ENCODE measurements at regions not wholly inside any gene's neighbourhood (a gene's known extent, or its start where the extent isn't known, plus 50 kb on each side); places are given as distances from the start of the nearest gene placed in this dataset.
"Not testable (repeated sequence)": the region's sequence is repeated elsewhere in the genome, so short reads cannot be mapped to it uniquely, and the experiment has no call there.

DNA sequence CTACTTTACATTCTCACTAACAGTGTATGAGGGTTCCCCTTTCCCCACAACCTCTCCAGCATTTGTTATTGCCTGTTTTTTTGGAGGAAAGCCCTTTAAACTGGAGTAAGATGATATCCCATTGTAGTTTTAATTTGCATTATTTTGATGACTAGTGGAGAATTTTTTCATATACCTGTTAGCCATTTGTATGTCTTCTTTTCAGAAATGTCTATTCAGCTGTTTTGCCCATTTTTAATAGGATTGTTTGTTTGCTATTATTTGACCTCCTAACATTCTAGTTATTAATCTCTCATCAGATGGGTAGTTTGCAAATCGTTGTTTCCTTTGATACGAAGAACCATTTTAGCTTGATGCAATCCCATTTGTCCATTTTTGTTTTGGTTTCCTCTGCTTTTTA, 165.0 kb downstream of the GLUL start:
- H4K5ac ChIP-seq (ENCODE audit: insufficient read length, low read depth, low read length), result no peak overlapping the region
- no peak overlapping the region for H2BK5ac ChIP-seq (ENCODE audit: insufficient read length, low read length)
- H2BK20ac ChIP-seq (ENCODE audit: low read depth, low read length, poor library complexity, severe bottlenecking), result no peak overlapping the region
- H3K79me2 ChIP-seq (ENCODE audit: insufficient read depth, low read length), result no peaks in the 10 kb centered on the region
- H3K14ac ChIP-seq (ENCODE audit: insufficient read depth, low read length), result no peak overlapping the region
- no peak overlapping the region for H3K18ac ChIP-seq (ENCODE audit: insufficient read length, low read depth, low read length)
- no peaks in the 10 kb centered on the region for H3K9me3 ChIP-seq (ENCODE audit: control insufficient read depth, low read depth, low read length)
- peaks cover 0 to 6% of the 10 kb centered on the region in 2 experiments; a peak in 2 of 5 replicates for H3K9me3 Mint-ChIP-seq
- no peak for DNase-seq
- no peak overlapping the region for H3K27ac ChIP-seq (ENCODE audit: insufficient read length, low read depth, low read length)
- no peak overlapping the region for H3T11ph ChIP-seq (ENCODE audit: low read length)
- H3K4me1 ChIP-seq (ENCODE audit: insufficient read depth, low read length), result peaks cover 3% of the 10 kb centered on the region; the same call in 1 of the 2 replicates
- H2BK120ac ChIP-seq (ENCODE audit: low read depth, low read length, poor library complexity, severe bottlenecking), result no peak overlapping the region
- no peaks in the 10 kb centered on the region for H3K27me3 ChIP-seq (ENCODE audit: insufficient read depth, low read length)
- no peak overlapping the region for H4K91ac ChIP-seq (ENCODE audit: insufficient read length, low read depth, low read length)
- no peak overlapping the region for H3K56ac ChIP-seq (ENCODE audit: insufficient read length, low read depth, low read length)
- no peak overlapping the region for H3K4me3 Mint-ChIP-seq
- no peak overlapping the region for H3K4ac ChIP-seq (ENCODE audit: low read depth, low read length)
- no peak overlapping the region for H2AK5ac ChIP-seq (ENCODE audit: insufficient read length, low read length)
- no peak overlapping the region for H2BK15ac ChIP-seq (ENCODE audit: low read depth, low read length)
- H3K27ac Mint-ChIP-seq, result no peak overlapping the region
- H3K9ac ChIP-seq (ENCODE audit: extremely low read depth, insufficient read length, low read length), result no peak overlapping the region
- no peaks in the 10 kb centered on the region for H3K23me2 ChIP-seq (ENCODE audit: insufficient read length, low read depth, low read length, poor library complexity, severe bottlenecking)
- H4K8ac ChIP-seq (replicated peaks; ENCODE audit: insufficient read length, low read depth, low read length), result no peak overlapping the region
- no peaks in the 10 kb centered on the region for H4K20me1 ChIP-seq (ENCODE audit: control insufficient read depth, insufficient read depth, insufficient read length)
- H3K79me1 ChIP-seq (ENCODE audit: insufficient read depth, low read depth, low read length, poor library complexity, severe bottlenecking), result no peaks in the 10 kb centered on the region
- WGBS (ENCODE audit: extremely low coverage, insufficient read length, low lambda C conversion rate), result no CpG with 5 or more reads among the region's 2 CpGs
- no peak for TF ChIP-seq CTCF (conservative IDR thresholded peaks at IDR 0.05)
- no peak overlapping the region for H2AFZ ChIP-seq (ENCODE audit: low read length)
- H3K4me2 ChIP-seq (ENCODE audit: insufficient read depth, insufficient read length, low read length), result no peak overlapping the region
- H3K27me3 Mint-ChIP-seq (ENCODE audit: low read depth), result no peaks in the 10 kb centered on the region; the same call in 1 of the 2 replicates
- peaks cover 0 to 2% (median 1%) of the 10 kb centered on the region in 3 experiments; a peak in 2 of 7 replicates for H3K36me3 Mint-ChIP-seq (ENCODE audit: insufficient read depth in 1 of 3, low read depth in 3 of 3)
- no peak overlapping the region for H2BK12ac ChIP-seq (ENCODE audit: insufficient read length, low read depth, low read length)
- peaks cover 14 to 15% of the 10 kb centered on the region in 2 experiments for H3K4me1 Mint-ChIP-seq
- no peak overlapping the region for H3K23ac ChIP-seq (ENCODE audit: insufficient read length, low read depth, low read length)

- H3K4me1 ChIP-seq (ENCODE audit: insufficient read depth, low read length); H3K27me3 Mint-ChIP-seq (ENCODE audit: low read depth); H4K20me1 ChIP-seq (ENCODE audit: control insufficient read depth, insufficient read depth, insufficient read length); H3K9ac ChIP-seq (ENCODE audit: extremely low read depth, insufficient read length, low read length); H2BK5ac ChIP-seq (ENCODE audit: insufficient read length, low read length); H2BK12ac ChIP-seq (ENCODE audit: insufficient read length, low read depth, low read length); H2AK5ac ChIP-seq (ENCODE audit: insufficient read length, low read length); H3K4me3 Mint-ChIP-seq; H3K4ac ChIP-seq (ENCODE audit: low read depth, low read length); H4K91ac ChIP-seq (ENCODE audit: insufficient read length, low read depth, low read length); H3K9me3 Mint-ChIP-seq; H3K36me3 Mint-ChIP-seq (ENCODE audit: insufficient read depth in 1 of 3, low read depth in 3 of 3); H3K27me3 ChIP-seq (ENCODE audit: insufficient read depth, low read length); H2BK15ac ChIP-seq (ENCODE audit: low read depth, low read length); H3T11ph ChIP-seq (ENCODE audit: low read length); H3K9me3 ChIP-seq (ENCODE audit: control insufficient read depth, low read depth, low read length); H3K56ac ChIP-seq (ENCODE audit: insufficient read length, low read depth, low read length); H2AFZ ChIP-seq (ENCODE audit: low read length); H3K79me1 ChIP-seq (ENCODE audit: insufficient read depth, low read depth, low read length, poor library complexity, severe bottlenecking); H3K4me2 ChIP-seq (ENCODE audit: insufficient read depth, insufficient read length, low read length); H3K18ac ChIP-seq (ENCODE audit: insufficient read length, low read depth, low read length); DNase-seq; H3K27ac Mint-ChIP-seq; H3K14ac ChIP-seq (ENCODE audit: insufficient read depth, low read length); H2BK120ac ChIP-seq (ENCODE audit: low read depth, low read length, poor library complexity, severe bottlenecking); H2BK20ac ChIP-seq (ENCODE audit: low read depth, low read length, poor library complexity, severe bottlenecking); H4K8ac ChIP-seq (replicated peaks; ENCODE audit: insufficient read length, low read depth, low read length); H3K79me2 ChIP-seq (ENCODE audit: insufficient read depth, low read length); H3K23ac ChIP-seq (ENCODE audit: insufficient read length, low read depth, low read length); H4K5ac ChIP-seq (ENCODE audit: insufficient read length, low read depth, low read length); H3K23me2 ChIP-seq (ENCODE audit: insufficient read length, low read depth, low read length, poor library complexity, severe bottlenecking); H3K27ac ChIP-seq (ENCODE audit: insufficient read length, low read depth, low read length): not testable (repeated sequence)
- peaks cover 14% of the 10 kb centered on the region in 2 experiments for H3K4me1 Mint-ChIP-seq
- no CpG with 5 or more reads among the region's 3 CpGs for WGBS (ENCODE audit: extremely low coverage, insufficient read length, low lambda C conversion rate)
Measured at GRCh38 chr1:182225755-182226154, 164.2 kb upstream of the ZNF648 start.

Data from H9 (cell line).